ENCODE measurements at regions not wholly inside any gene's neighbourhood (a gene's known extent, or its start where the extent isn't known, plus 50 kb on each side); places are given as distances from the start of the nearest gene placed in this dataset.

GRCh38 chr1:25061261-25061995, 131.4 kb upstream of the RUNX3 start:
- no peak for TF ChIP-seq ZFP30 (CRISPR knock-in tag; IDR thresholded peaks at IDR 0.05)
- TF ChIP-seq ISL1 (CRISPR knock-in tag; IDR thresholded peaks at IDR 0.05): no peak
